ENCODE measurements at regions not wholly inside any gene's neighbourhood (a gene's known extent, or its start where the extent isn't known, plus 50 kb on each side); places are given as distances from the start of the nearest gene placed in this dataset.

- Histone ChIP-seq H2AFZ (no peak overlapping the region), H3K4me1 (replicated peaks; ENCODE audit: insufficient read depth) (peaks cover 23% of the 10 kb centered on the region), H3K27ac (no peak overlapping the region), H3K9me3 (ENCODE audit: insufficient read depth, low read depth) (no peaks in the 10 kb centered on the region), H4K20me1 (ENCODE audit: insufficient read depth) (no peaks in the 10 kb centered on the region), H3K27me3 (ENCODE audit: insufficient read depth, low read depth) (no peaks in the 10 kb centered on the region), H3K9me2 (ENCODE audit: insufficient read depth) (no peaks in the 10 kb centered on the region), H3K36me3 (ENCODE audit: low read depth) (no peaks in the 10 kb centered on the region), H3K79me2 (ENCODE audit: low read depth) (no peaks in the 10 kb centered on the region), H3K4me3 (no peak overlapping the region), H3K4me2 (no peak overlapping the region), H3F3A (ENCODE audit: insufficient read depth, low read depth) (peaks cover 21% of the 10 kb centered on the region; the same call in 1 of the 2 replicates)
- BruUV-seq (replicated peaks) = no TSS peak
- intact Hi-C loops (cut with micrococcal nuclease; ENCODE audit: unreplicated experiment) = loop anchor here (10.0 kb wide), 1 partner anchor 117 kb away; the partner anchor contains the start of gene TPM1
- ChIA-PET CTCF (no interaction called here), POLR2A (ENCODE audit: unreplicated experiment) (no interaction called here)
- TF ChIP-seq EZH2 (IDR thresholded peaks at IDR 0.05; ENCODE audit: low read depth) = no peak
- no peak for TF ChIP-seq CTCF (conservative IDR thresholded peaks at IDR 0.05)
- DNase-seq = no peak
These were observed 114.7 kb upstream of the TPM1 start for GRCh38 chr15:62927836-62928235.

GRCh38 chr15:62928242-62928999, 114.1 kb upstream of the TPM1 start:
- no peak for TF ChIP-seq EZH2 (IDR thresholded peaks at IDR 0.05; ENCODE audit: low read depth)
- no peak for TF ChIP-seq CTCF (conservative IDR thresholded peaks at IDR 0.05)
- Histone ChIP-seq H3K36me3 (ENCODE audit: low read depth) (no peaks in the 10 kb centered on the region), H2AFZ (no peak overlapping the region), H3K4me1 (replicated peaks; ENCODE audit: insufficient read depth) (peaks cover 23% of the 10 kb centered on the region), H3K27me3 (ENCODE audit: insufficient read depth, low read depth) (no peaks in the 10 kb centered on the region), H4K20me1 (ENCODE audit: insufficient read depth) (no peaks in the 10 kb centered on the region), H3K4me3 (no peak overlapping the region), H3K27ac (peak overlapping the region; percentile 80), H3K9me2 (ENCODE audit: insufficient read depth) (no peaks in the 10 kb centered on the region), H3K9me3 (ENCODE audit: insufficient read depth, low read depth) (no peaks in the 10 kb centered on the region), H3F3A (ENCODE audit: insufficient read depth, low read depth) (peaks cover 21% of the 10 kb centered on the region; the same call in 1 of the 2 replicates), H3K79me2 (ENCODE audit: low read depth) (no peaks in the 10 kb centered on the region), H3K4me2 (peak overlapping the region; percentile 51)
- ChIA-PET POLR2A (ENCODE audit: unreplicated experiment) (no interaction called here), CTCF (no interaction called here)
- intact Hi-C loops (cut with micrococcal nuclease; ENCODE audit: unreplicated experiment) = loop anchor here (10.0 kb wide), 1 partner anchor 116 kb away; the partner anchor contains the start of gene TPM1
- BruUV-seq (replicated peaks) = no TSS peak
- peak in 1 of 2 experiments; percentile 39 for DNase-seq

GRCh38 chr15:62929000-62929357, 113.6 kb upstream of the TPM1 start:
- Histone ChIP-seq H3K4me3 (no peak overlapping the region), H3K9me3 (ENCODE audit: insufficient read depth, low read depth) (no peaks in the 10 kb centered on the region), H3K4me1 (replicated peaks; ENCODE audit: insufficient read depth) (peaks cover 23% of the 10 kb centered on the region), H3F3A (ENCODE audit: insufficient read depth, low read depth) (peaks cover 21% of the 10 kb centered on the region; the same call in 1 of the 2 replicates), H3K79me2 (ENCODE audit: low read depth) (no peaks in the 10 kb centered on the region), H4K20me1 (ENCODE audit: insufficient read depth) (no peaks in the 10 kb centered on the region), H3K4me2 (peak overlapping the region; percentile 51), H3K36me3 (ENCODE audit: low read depth) (no peaks in the 10 kb centered on the region), H3K9me2 (ENCODE audit: insufficient read depth) (no peaks in the 10 kb centered on the region), H3K27ac (peak overlapping the region; percentile 80), H2AFZ (no peak overlapping the region), H3K27me3 (ENCODE audit: insufficient read depth, low read depth) (no peaks in the 10 kb centered on the region)
- intact Hi-C loops (cut with micrococcal nuclease; ENCODE audit: unreplicated experiment) = loop anchor here (10.0 kb wide), 1 partner anchor 116 kb away; the partner anchor contains the start of gene TPM1
- CTCF ChIA-PET = no interaction called here
- no TSS peak for BruUV-seq (replicated peaks)
- POLR2A ChIA-PET (ENCODE audit: unreplicated experiment) = no interaction called here
- no peak for TF ChIP-seq CTCF (conservative IDR thresholded peaks at IDR 0.05)
- no peak for TF ChIP-seq EZH2 (IDR thresholded peaks at IDR 0.05; ENCODE audit: low read depth)
- DNase-seq = peak in 1 of 2 experiments; percentile 85
